CD14-positive monocyte (primary cell): ENCODE measurements at regions not wholly inside any gene's neighbourhood (a gene's known extent, or its start where the extent isn't known, plus 50 kb on each side); places are given as distances from the start of the nearest gene placed in this dataset.

Experiments
- DNase-seq, 3 donors: peaks; one replicate each; pipeline ENCODE4 v3.0.0-alpha.2; 2011 to 2022
- H2AFZ ChIP-seq: 2 replicates; pipeline ENCODE4 v1.6.0; 2012; ENCODE audit warnings: mild to moderate bottlenecking, low read depth, low read length, inconsistent platforms; ENCODE audit not compliant: insufficient read depth, poor library complexity, severe bottlenecking
- H3K27ac ChIP-seq, 2 donors: 1 replicate in 1 of 2; 2 replicates in 1 of 2; pipeline ENCODE4 v1.5.1; 2012 to 2013; ENCODE audit warnings: low read length in 2 of 2, control low read depth in 1 of 2, inconsistent platforms in 1 of 2, low read depth in 1 of 2, mild to moderate bottlenecking in 1 of 2
- H3K27me3 ChIP-seq, 2 donors: one replicate each; pipeline versions ENCODE4 v1.6.0 to v1.6.1; 2011 to 2013; ENCODE audit warnings: low read length in 2 of 2; ENCODE audit not compliant: control insufficient read depth in 2 of 2, insufficient read depth in 2 of 2
- H3K36me3 ChIP-seq, 2 donors: replicated peaks in 1 of 2; 1 replicate in 1 of 2; 2 replicates in 1 of 2; pipeline versions ENCODE4 v1.5.1 to v1.6.1; 2012 to 2013; ENCODE audit warnings: low read length in 2 of 2, control low read depth in 1 of 2, inconsistent platforms in 1 of 2, mild to moderate bottlenecking in 1 of 2; ENCODE audit not compliant: insufficient read depth in 2 of 2, control insufficient read depth in 1 of 2
- H3K4me1 ChIP-seq, 2 donors: 1 replicate in 1 of 2; 2 replicates in 1 of 2; pipeline versions ENCODE4 v1.5.1 to v1.6.1; 2012 to 2013; ENCODE audit warnings: low read length in 2 of 2, control low read depth in 1 of 2, inconsistent platforms in 1 of 2, mild to moderate bottlenecking in 1 of 2, moderate library complexity in 1 of 2; ENCODE audit not compliant: insufficient read depth in 2 of 2, control insufficient read depth in 1 of 2
- H3K4me2 ChIP-seq: replicated peaks from 2 replicates; pipeline ENCODE3; 2012; ENCODE audit warnings: low read length, moderate library complexity, mild to moderate bottlenecking; ENCODE audit not compliant: poor library complexity, severe bottlenecking; ENCODE audit errors: extremely low read depth
- H3K4me3 ChIP-seq, 3 experiments: fragments of 200-600 bp in 1 of 3; sonication (generic) in 1 of 3; replicated peaks in 1 of 3; 1 replicate in 2 of 3; 2 replicates in 1 of 3; pipeline ENCODE4 v1.5.1; 2011 to 2013; ENCODE audit warnings: low read length in 3 of 3, mild to moderate bottlenecking in 3 of 3, control low read depth in 2 of 3, low read depth in 2 of 3, inconsistent platforms in 1 of 3, moderate library complexity in 1 of 3
- H3K79me2 ChIP-seq: 2 replicates; pipeline ENCODE4 v1.6.0; 2012; ENCODE audit warnings: mild to moderate bottlenecking, control low read depth, inconsistent platforms, low read length, moderate library complexity; ENCODE audit not compliant: insufficient read depth
- H3K9ac ChIP-seq: 2 replicates; pipeline ENCODE4 v1.6.0; 2017; ENCODE audit warnings: low read length, mild to moderate bottlenecking; ENCODE audit not compliant: insufficient read depth, poor library complexity, severe bottlenecking
- H3K9me3 ChIP-seq, 2 donors: replicated peaks in 1 of 2; 1 replicate in 1 of 2; 2 replicates in 1 of 2; pipeline versions ENCODE4 v1.5.1 to v1.6.1; 2012 to 2013; ENCODE audit warnings: low read length in 2 of 2, control low read depth in 1 of 2; ENCODE audit not compliant: control insufficient read depth in 1 of 2, insufficient read depth in 1 of 2
- H4K20me1 ChIP-seq: 2 replicates; pipeline ENCODE4 v1.6.0; 2012; ENCODE audit warnings: mild to moderate bottlenecking, low read length, control low read depth, moderate library complexity; ENCODE audit not compliant: insufficient read depth
- H3K27ac Mint-ChIP-seq, 7 donors: one replicate each; pipeline ENCODE4 v1.8.0; 2020; ENCODE audit warnings: mild to moderate bottlenecking in 7 of 7, mixed read lengths in 7 of 7, moderate library complexity in 6 of 7, inconsistent platforms in 2 of 7
- H3K27me3 Mint-ChIP-seq, 3 donors: one replicate each; pipeline ENCODE4 v1.8.0; 2021 to 2022; ENCODE audit warnings: low read depth in 3 of 3, mild to moderate bottlenecking in 3 of 3, mixed read lengths in 3 of 3, moderate library complexity in 3 of 3, inconsistent platforms in 1 of 3
- H3K36me3 Mint-ChIP-seq, 2 donors: one replicate each; pipeline ENCODE4 v1.8.0; 2020; ENCODE audit warnings: mixed read lengths in 2 of 2, inconsistent platforms in 1 of 2, mild to moderate bottlenecking in 1 of 2
- H3K4me1 Mint-ChIP-seq: one replicate; pipeline ENCODE4 v1.8.0; 2020; ENCODE audit warnings: mild to moderate bottlenecking, mixed read lengths
- H3K4me3 Mint-ChIP-seq, 2 donors: one replicate each; pipeline ENCODE4 v1.8.0; 2020; ENCODE audit warnings: mild to moderate bottlenecking in 2 of 2, mixed read lengths in 2 of 2, moderate library complexity in 1 of 2
- H3K9me3 Mint-ChIP-seq, 7 donors: one replicate each; pipeline ENCODE4 v1.8.0; 2020 to 2022; ENCODE audit warnings: mixed read lengths in 7 of 7, mild to moderate bottlenecking in 6 of 7, moderate library complexity in 6 of 7, inconsistent platforms in 2 of 7
- CTCF ChIP-seq: fragments of 200-600 bp; IDR thresholded peaks from one replicate; pipeline ENCODE4 v1.8.0; 2022; ENCODE audit warnings: antibody characterized with exemption, mild to moderate bottlenecking
- WGBS: methylation state at CpG from one replicate; pipeline ENCODE4 v1.1.5; 2013; ENCODE audit warnings: missing lambda C conversion rate; ENCODE audit not compliant: insufficient coverage; 5-methylcytosine and 5-hydroxymethylcytosine counted together
- intact Hi-C, 2 donors: fragments of 100-400 bp; cut with micrococcal nuclease; formaldehyde crosslinking; loops; one replicate each; pipeline versions ENCODE4 v1.15.0 to v1.15.1; 2023

GRCh38 chr13:37345391-37345790 is 239.9 kb upstream of the CSNK1A1L start:
- H2AFZ ChIP-seq: no peak overlapping the region
- H3K36me3 ChIP-seq: no peaks in the 10 kb centered on the region
- H3K4me3 ChIP-seq: no peak overlapping the region
- WGBS: 73% methylated on average over 3 of the region's 5 CpGs
- Mint-ChIP-seq H3K4me1 (no peaks in the 10 kb centered on the region), H3K4me3 (no peak overlapping the region), H3K36me3 (no peaks in the 10 kb centered on the region), H3K27me3 (no peaks in the 10 kb centered on the region), H3K27ac (no peak overlapping the region), H3K9me3 (peaks cover 0 to 5% (median 2%) of the 10 kb centered on the region in 7 donors)
- H3K27ac ChIP-seq: no peak overlapping the region
- no peak for DNase-seq
- H3K4me1 ChIP-seq: no peaks in the 10 kb centered on the region
- intact Hi-C loops: no loop called here
- no peaks in the 10 kb centered on the region for H3K27me3 ChIP-seq
- no peak for TF ChIP-seq CTCF
- no peaks in the 10 kb centered on the region for H4K20me1 ChIP-seq
- H3K9me3 ChIP-seq: peaks cover 0 to 5% of the 10 kb centered on the region in 2 donors
- H3K9ac ChIP-seq: no peak overlapping the region
- H3K79me2 ChIP-seq: no peaks in the 10 kb centered on the region
- H3K4me2 ChIP-seq: no peak overlapping the region

- H3K4me2 ChIP-seq: no peak overlapping the region
- H3K9me3 ChIP-seq: peaks cover 0 to 5% of the 10 kb centered on the region in 2 donors
- intact Hi-C loops: no loop called here
- H3K4me1 ChIP-seq: no peaks in the 10 kb centered on the region
- no peaks in the 10 kb centered on the region for H3K79me2 ChIP-seq
- WGBS: 10% methylated on average over 2 of the region's 3 CpGs
- no peak overlapping the region for H2AFZ ChIP-seq
- no peak overlapping the region for H3K4me3 Mint-ChIP-seq
- H3K36me3 ChIP-seq: no peaks in the 10 kb centered on the region
- H3K27ac Mint-ChIP-seq: no peak overlapping the region
- no peak overlapping the region for H3K27ac ChIP-seq
- no peaks in the 10 kb centered on the region for H3K4me1 Mint-ChIP-seq
- H3K36me3 Mint-ChIP-seq: no peaks in the 10 kb centered on the region
- no peak for TF ChIP-seq CTCF
- no peaks in the 10 kb centered on the region for H4K20me1 ChIP-seq
- H3K4me3 ChIP-seq: no peak overlapping the region
- DNase-seq: no peak
- no peak overlapping the region for H3K9ac ChIP-seq
- H3K9me3 Mint-ChIP-seq: peaks cover 0 to 6% (median 2%) of the 10 kb centered on the region in 7 donors
- H3K27me3 Mint-ChIP-seq: no peaks in the 10 kb centered on the region
- no peaks in the 10 kb centered on the region for H3K27me3 ChIP-seq
Observed at GRCh38 chr13:37344056-37344455, 238.6 kb upstream of the CSNK1A1L start.
